ENCODE measurements at regions not wholly inside any gene's neighbourhood (a gene's known extent, or its start where the extent isn't known, plus 50 kb on each side); places are given as distances from the start of the nearest gene placed in this dataset.
A peak's percentile ranks its signal among the peaks of the same experiment; 100 is the strongest.

DNA sequence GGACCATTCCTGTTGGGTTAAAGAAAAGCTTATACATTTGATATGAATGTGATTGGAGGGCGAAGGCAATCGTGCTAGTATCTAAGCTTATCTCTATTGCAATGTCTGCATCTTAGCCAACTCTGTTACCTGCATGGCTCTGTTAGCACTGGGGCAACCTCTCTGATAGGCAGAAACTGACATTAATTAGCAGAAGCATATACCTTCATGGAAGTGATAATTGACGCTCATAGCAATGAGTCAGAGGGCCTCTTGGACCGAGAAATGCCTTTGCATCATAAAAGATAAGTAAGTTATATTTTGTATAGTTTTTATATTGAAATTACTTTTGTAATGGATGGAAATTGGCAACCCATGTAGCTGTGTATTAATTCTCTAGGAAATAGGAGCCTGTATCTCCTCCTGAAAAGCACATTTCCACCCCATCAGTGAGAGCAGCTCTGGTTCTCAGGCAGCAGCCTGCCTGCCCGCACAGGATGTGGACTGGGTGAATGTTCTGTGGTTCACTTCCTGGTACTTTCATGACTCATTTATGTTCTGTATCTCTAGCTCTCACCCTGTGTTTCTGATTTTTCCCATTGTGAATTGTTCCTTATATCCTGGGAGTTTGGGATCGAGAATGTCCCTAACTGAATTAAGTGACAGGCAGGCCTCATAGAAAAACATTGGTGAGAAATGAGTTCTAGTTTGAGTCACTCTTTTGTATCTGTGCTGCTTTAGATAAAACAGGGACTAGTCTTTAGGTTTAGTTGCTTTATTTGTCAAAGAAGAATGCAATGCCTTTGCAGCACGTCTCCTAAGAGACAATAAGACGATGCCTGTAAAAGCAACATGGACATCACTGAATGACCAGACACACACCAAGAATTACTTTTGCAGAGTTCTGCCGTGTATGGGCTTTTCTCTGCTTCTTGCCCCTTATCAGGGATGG is 344.9 kb downstream of the DCDC2C start:
- no peaks in the 10 kb centered on the region for H3K36me3 ChIP-seq (replicated peaks; ENCODE audit: low read depth, low read length)
- H3K4me2 ChIP-seq (ENCODE audit: low read length), result no peak overlapping the region
- H3K4me1 ChIP-seq (ENCODE audit: low read length), result no peaks in the 10 kb centered on the region
- no peak overlapping the region for H3K27ac ChIP-seq (ENCODE audit: low read length)
- no peak overlapping the region for H3K9ac ChIP-seq (ENCODE audit: low read length)
- no peaks in the 10 kb centered on the region for H3K27me3 ChIP-seq (ENCODE audit: low read depth, low read length)
- H3K4me3 ChIP-seq (ENCODE audit: low read length), result no peak overlapping the region
- H4K20me1 ChIP-seq (ENCODE audit: insufficient read depth, low read length), result no peaks in the 10 kb centered on the region
- no peaks in the 10 kb centered on the region for H3K9me3 ChIP-seq (ENCODE audit: insufficient read depth, low read length)
- H2AFZ ChIP-seq (ENCODE audit: low read depth, low read length), result peak overlapping the region; percentile 29; the same call in 1 of the 2 replicates
- H3K79me2 ChIP-seq (ENCODE audit: low read length), result no peaks in the 10 kb centered on the region
- TF ChIP-seq EZH2phosphoT487 (IDR thresholded peaks at IDR 0.05; ENCODE audit: low read depth), result no peak

DNA sequence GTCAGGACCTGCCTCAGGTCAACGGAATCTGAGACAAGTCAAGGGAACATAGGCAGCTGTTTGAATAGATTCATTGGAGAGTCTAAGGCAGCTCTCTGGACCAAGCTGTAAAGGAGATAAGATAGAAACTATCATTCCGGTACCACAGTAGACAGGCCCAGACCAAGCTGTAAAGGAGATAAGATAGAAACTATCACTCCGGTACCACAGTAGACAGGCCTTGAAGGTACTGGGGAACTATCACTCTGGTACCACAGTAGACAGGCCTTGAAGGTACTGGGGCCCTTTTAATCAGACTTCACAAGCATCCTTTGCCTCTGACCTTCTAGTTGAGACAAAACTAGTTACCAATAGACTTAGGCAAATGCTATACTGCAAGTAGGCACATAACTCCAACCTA is 346.1 kb downstream of the DCDC2C start:
- Histone ChIP-seq H3K9me3 (ENCODE audit: insufficient read depth, low read length) (no peaks in the 10 kb centered on the region), H2AFZ (ENCODE audit: low read depth, low read length) (no peak overlapping the region), H4K20me1 (ENCODE audit: insufficient read depth, low read length) (no peaks in the 10 kb centered on the region), H3K27me3 (ENCODE audit: low read depth, low read length) (no peaks in the 10 kb centered on the region), H3K4me3 (ENCODE audit: low read length) (no peak overlapping the region), H3K9ac (ENCODE audit: low read length) (no peak overlapping the region), H3K4me2 (ENCODE audit: low read length) (no peak overlapping the region), H3K36me3 (replicated peaks; ENCODE audit: low read depth, low read length) (no peaks in the 10 kb centered on the region), H3K4me1 (ENCODE audit: low read length) (no peaks in the 10 kb centered on the region), H3K79me2 (ENCODE audit: low read length) (no peaks in the 10 kb centered on the region), H3K27ac (ENCODE audit: low read length) (no peak overlapping the region)
- TF ChIP-seq, protein P1, sequence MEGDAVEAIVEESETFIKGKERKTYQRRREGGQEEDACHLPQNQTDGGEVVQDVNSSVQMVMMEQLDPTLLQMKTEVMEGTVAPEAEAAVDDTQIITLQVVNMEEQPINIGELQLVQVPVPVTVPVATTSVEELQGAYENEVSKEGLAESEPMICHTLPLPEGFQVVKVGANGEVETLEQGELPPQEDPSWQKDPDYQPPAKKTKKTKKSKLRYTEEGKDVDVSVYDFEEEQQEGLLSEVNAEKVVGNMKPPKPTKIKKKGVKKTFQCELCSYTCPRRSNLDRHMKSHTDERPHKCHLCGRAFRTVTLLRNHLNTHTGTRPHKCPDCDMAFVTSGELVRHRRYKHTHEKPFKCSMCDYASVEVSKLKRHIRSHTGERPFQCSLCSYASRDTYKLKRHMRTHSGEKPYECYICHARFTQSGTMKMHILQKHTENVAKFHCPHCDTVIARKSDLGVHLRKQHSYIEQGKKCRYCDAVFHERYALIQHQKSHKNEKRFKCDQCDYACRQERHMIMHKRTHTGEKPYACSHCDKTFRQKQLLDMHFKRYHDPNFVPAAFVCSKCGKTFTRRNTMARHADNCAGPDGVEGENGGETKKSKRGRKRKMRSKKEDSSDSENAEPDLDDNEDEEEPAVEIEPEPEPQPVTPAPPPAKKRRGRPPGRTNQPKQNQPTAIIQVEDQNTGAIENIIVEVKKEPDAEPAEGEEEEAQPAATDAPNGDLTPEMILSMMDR (IDR thresholded peaks at IDR 0.05; ENCODE audit: low read depth, low read length), result no peak
- no peak for TF ChIP-seq EZH2phosphoT487 (IDR thresholded peaks at IDR 0.05; ENCODE audit: low read depth)

DNA sequence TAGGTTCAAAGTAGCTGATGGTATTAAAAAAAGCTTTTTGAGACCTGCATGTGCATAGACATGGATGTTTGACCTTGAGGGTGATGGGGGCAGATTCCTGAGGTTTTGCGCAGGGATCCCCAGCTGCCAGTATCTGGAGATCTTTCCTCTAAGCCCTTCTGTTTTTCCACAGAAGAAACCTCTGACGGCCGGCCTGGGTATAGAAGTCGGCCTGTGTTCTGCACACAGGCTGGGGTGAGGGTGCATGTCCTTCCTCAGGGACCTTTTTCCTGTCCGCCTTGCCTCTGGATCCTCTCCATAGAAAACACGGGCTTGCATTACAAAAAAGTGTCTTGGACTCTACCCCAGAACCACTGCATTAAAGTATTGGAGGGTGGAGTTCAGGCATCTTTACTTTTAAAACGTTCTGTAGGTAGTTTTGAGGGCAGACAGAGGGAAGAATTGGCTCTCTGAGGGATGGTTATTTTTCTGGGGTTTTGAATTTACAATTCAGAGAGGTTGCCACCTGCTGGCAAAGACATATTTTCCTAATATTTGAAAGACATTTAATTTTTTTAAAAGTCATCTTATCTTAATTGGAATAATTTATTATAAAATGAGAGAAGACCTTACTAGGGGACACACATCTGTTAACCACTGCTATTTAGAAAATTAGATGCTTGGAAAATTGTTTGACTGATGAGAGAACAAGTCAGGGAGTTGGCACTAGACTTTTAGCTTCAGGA is 350.6 kb downstream of the DCDC2C start:
- Histone ChIP-seq H3K27me3 (ENCODE audit: low read depth, low read length) (peaks cover 4% of the 10 kb centered on the region; the same call in 1 of the 2 replicates), H3K4me1 (ENCODE audit: low read length) (no peaks in the 10 kb centered on the region), H3K27ac (ENCODE audit: low read length) (no peak overlapping the region), H2AFZ (ENCODE audit: low read depth, low read length) (no peak overlapping the region), H3K79me2 (ENCODE audit: low read length) (no peaks in the 10 kb centered on the region), H3K9me3 (ENCODE audit: insufficient read depth, low read length) (no peaks in the 10 kb centered on the region), H3K4me3 (ENCODE audit: low read length) (no peak overlapping the region), H4K20me1 (ENCODE audit: insufficient read depth, low read length) (no peaks in the 10 kb centered on the region), H3K9ac (ENCODE audit: low read length) (no peak overlapping the region), H3K36me3 (replicated peaks; ENCODE audit: low read depth, low read length) (no peaks in the 10 kb centered on the region), H3K4me2 (ENCODE audit: low read length) (no peak overlapping the region)
- no peak for TF ChIP-seq EZH2phosphoT487 (IDR thresholded peaks at IDR 0.05; ENCODE audit: low read depth)
- TF ChIP-seq, protein P1 (IDR thresholded peaks at IDR 0.05; ENCODE audit: low read depth, low read length), result peak; percentile 28

DNA sequence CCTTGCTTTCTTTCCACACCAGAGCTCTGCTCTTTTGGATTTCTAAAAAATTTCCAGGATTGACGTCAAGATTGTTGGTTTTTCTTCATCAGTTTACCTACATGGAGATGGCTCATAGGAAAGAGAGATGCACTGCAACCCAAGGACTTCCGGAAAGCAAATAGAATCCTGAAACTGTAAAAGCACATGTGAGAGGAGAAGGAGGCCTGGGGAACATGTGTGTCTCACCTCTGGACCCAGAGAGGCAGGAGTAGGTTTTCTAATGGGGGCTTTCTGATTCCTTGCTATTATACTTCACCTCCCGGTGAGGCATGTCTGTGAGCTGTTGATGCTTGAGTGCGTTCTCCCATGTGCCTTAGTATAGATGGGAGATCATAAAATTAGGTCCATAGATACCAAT is 362.8 kb downstream of the DCDC2C start:
- no peak overlapping the region for H3K4me2 ChIP-seq (ENCODE audit: low read length)
- no peaks in the 10 kb centered on the region for H3K9me3 ChIP-seq (ENCODE audit: insufficient read depth, low read length)
- H3K27ac ChIP-seq (ENCODE audit: low read length), result no peak overlapping the region
- no peaks in the 10 kb centered on the region; the same call in 1 of the 2 replicates for H3K27me3 ChIP-seq (ENCODE audit: low read depth, low read length)
- H4K20me1 ChIP-seq (ENCODE audit: insufficient read depth, low read length), result no peaks in the 10 kb centered on the region
- H3K4me1 ChIP-seq (ENCODE audit: low read length), result no peaks in the 10 kb centered on the region
- no peaks in the 10 kb centered on the region for H3K36me3 ChIP-seq (replicated peaks; ENCODE audit: low read depth, low read length)
- H3K4me3 ChIP-seq (ENCODE audit: low read length), result no peak overlapping the region
- TF ChIP-seq, protein P1 (IDR thresholded peaks at IDR 0.05; ENCODE audit: low read depth, low read length), result no peak
- TF ChIP-seq EZH2phosphoT487 (IDR thresholded peaks at IDR 0.05; ENCODE audit: low read depth), result no peak
- no peak overlapping the region for H3K9ac ChIP-seq (ENCODE audit: low read length)
- no peaks in the 10 kb centered on the region for H3K79me2 ChIP-seq (ENCODE audit: low read length)
- H2AFZ ChIP-seq (ENCODE audit: low read depth, low read length), result no peak overlapping the region

Data from OCI-LY3 (cell line).